GM10266 (cell line): ENCODE measurements at regions not wholly inside any gene's neighbourhood (a gene's known extent, or its start where the extent isn't known, plus 50 kb on each side); places are given as distances from the start of the nearest gene placed in this dataset.

ENCODE experiments used
- DNase-seq: peaks from one replicate; pipeline ENCODE4 v3.0.0; 2012; ENCODE audit errors: extremely low spot score
- CTCF ChIP-seq: IDR thresholded peaks from 2 replicates; pipeline ENCODE4 v1.5.1; 2012; ENCODE audit warnings: mild to moderate bottlenecking, low read depth; ENCODE audit not compliant: control insufficient read depth, insufficient read depth; ENCODE audit errors: missing control alignments

- TF ChIP-seq CTCF: no peak
- DNase-seq: no peak
Measured at GRCh38 chr12:90327793-90328743, 619.4 kb upstream of the ATP2B1 start.

GRCh38 chr12:90323217-90323616, 614.6 kb upstream of the ATP2B1 start:
- TF ChIP-seq CTCF: no peak
- no peak for DNase-seq

GRCh38 chr12:90322006-90322405, 613.4 kb upstream of the ATP2B1 start:
- no peak for TF ChIP-seq CTCF
- DNase-seq: no peak

GRCh38 chr12:90321369-90321768, 612.7 kb upstream of the ATP2B1 start:
- DNase-seq: no peak
- TF ChIP-seq CTCF: no peak

- TF ChIP-seq CTCF: no peak
- DNase-seq: no peak
Measured at GRCh38 chr12:90311561-90311960, 602.9 kb upstream of the ATP2B1 start.

GRCh38 chr12:90305379-90305778, 596.7 kb upstream of the ATP2B1 start:
- no peak for TF ChIP-seq CTCF
- DNase-seq: no peak

GRCh38 chr12:90304231-90304630, 595.6 kb upstream of the ATP2B1 start:
- no peak for DNase-seq
- TF ChIP-seq CTCF: no peak
